SK-N-MC (cell line): ENCODE measurements at regions not wholly inside any gene's neighbourhood (a gene's known extent, or its start where the extent isn't known, plus 50 kb on each side); places are given as distances from the start of the nearest gene placed in this dataset.

ENCODE experiments used
- FOXP2 ChIP-seq: optimal IDR thresholded peaks from 2 replicates; pipeline ENCODE3; 2011; ENCODE audit warnings: mild to moderate bottlenecking, moderate library complexity; ENCODE audit not compliant: insufficient read depth; ENCODE audit errors: extremely low read length, control extremely low read depth
- POLR2AphosphoS5 ChIP-seq: IDR thresholded peaks from 2 replicates; pipeline ENCODE4 v1.6.1; 2012; ENCODE audit warnings: mild to moderate bottlenecking, low read depth, low read length, borderline replicate concordance

DNA sequence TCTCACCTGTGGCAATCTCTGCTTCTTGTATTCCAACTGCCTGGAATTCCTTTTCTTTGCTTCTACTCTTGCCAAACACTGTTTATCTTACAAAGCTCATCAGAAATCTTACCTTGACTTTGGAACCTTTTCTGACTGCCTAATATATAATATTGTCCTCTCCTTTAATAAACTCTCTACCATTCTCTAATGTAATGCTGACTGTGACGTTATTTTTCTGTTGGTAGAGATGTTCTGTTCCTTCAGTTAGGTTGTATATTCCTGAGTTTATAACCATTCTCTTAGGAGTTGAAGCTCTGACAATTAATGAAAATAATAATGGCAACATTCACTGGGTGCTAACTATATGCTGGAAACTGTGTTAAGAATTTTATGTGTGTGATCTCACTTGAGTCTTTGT lies 188.8 kb upstream of the ATP10B start:
- TF ChIP-seq POLR2AphosphoS5 (no peak), FOXP2 (no peak)
